Liver (tissue), 8 donors: ENCODE measurements at regions not wholly inside any gene's neighbourhood (a gene's known extent, or its start where the extent isn't known, plus 50 kb on each side); places are given as distances from the start of the nearest gene placed in this dataset.

Experiments used
- DNase-seq: peaks from one replicate; pipeline ENCODE4 v3.0.0-alpha.2; 2017; ENCODE audit warnings: low spot score
- H3K27ac ChIP-seq, 2 donors: one replicate each; pipeline ENCODE4 v1.7.0; 2013; ENCODE audit warnings: inconsistent platforms in 2 of 2, low read length in 2 of 2, control low read depth in 1 of 2, low read depth in 1 of 2, mild to moderate bottlenecking in 1 of 2
- H3K27me3 ChIP-seq, 4 donors: one replicate each; pipeline versions ENCODE4 v1.6.1 to v1.7.0; 2013; ENCODE audit warnings: low read length in 3 of 4, inconsistent platforms in 1 of 4, mild to moderate bottlenecking in 1 of 4, moderate library complexity in 1 of 4; ENCODE audit not compliant: control insufficient read depth in 4 of 4, insufficient read depth in 4 of 4
- H3K36me3 ChIP-seq, 4 donors: one replicate each; pipeline versions ENCODE4 v1.6.1 to v1.7.0; 2013; ENCODE audit warnings: low read length in 3 of 4, mild to moderate bottlenecking in 3 of 4, low read depth in 1 of 4, moderate library complexity in 1 of 4; ENCODE audit not compliant: control insufficient read depth in 4 of 4, insufficient read depth in 3 of 4
- H3K4me1 ChIP-seq, 4 donors: one replicate each; pipeline versions ENCODE4 v1.6.1 to v1.7.0; 2013; ENCODE audit warnings: low read length in 3 of 4, mild to moderate bottlenecking in 3 of 4, moderate library complexity in 1 of 4; ENCODE audit not compliant: control insufficient read depth in 4 of 4, insufficient read depth in 4 of 4
- H3K4me3 ChIP-seq, 3 donors: one replicate each; pipeline versions ENCODE4 v1.6.1 to v1.7.0; 2013; ENCODE audit warnings: low read length in 3 of 3, control low read depth in 1 of 3, low read depth in 1 of 3, mild to moderate bottlenecking in 1 of 3
- H3K9ac ChIP-seq, 2 donors: one replicate each; pipeline ENCODE4 v1.7.0; 2013; ENCODE audit warnings: low read length in 2 of 2, mild to moderate bottlenecking in 2 of 2, moderate library complexity in 2 of 2, control low read depth in 1 of 2, low read depth in 1 of 2
- H3K9me3 ChIP-seq, 4 donors: one replicate each; pipeline versions ENCODE4 v1.6.1 to v1.7.0; 2013; ENCODE audit warnings: low read length in 3 of 4; ENCODE audit not compliant: control insufficient read depth in 4 of 4
- ATF3 ChIP-seq: IDR thresholded peaks from 2 replicates; pipeline ENCODE4 v1.6.1; 2016; ENCODE audit warnings: antibody characterized with exemption
- CTCF ChIP-seq: fragments of 150-350 bp; IDR thresholded peaks from 2 replicates; pipeline ENCODE4 v1.5.1; 2017; ENCODE audit warnings: improper control_type of control experiment, low read depth, low read length; ENCODE audit not compliant: missing input control
- EGR1 ChIP-seq, 2 donors: IDR thresholded peaks; 2 replicates each; pipeline ENCODE4 v1.6.1; 2016 to 2018; ENCODE audit warnings: antibody characterized with exemption in 2 of 2, low read depth in 2 of 2
- FOXA1 ChIP-seq: IDR thresholded peaks from 2 replicates; pipeline ENCODE4 v1.6.1; 2016; ENCODE audit warnings: antibody characterized with exemption
- FOXA2 ChIP-seq: IDR thresholded peaks from 2 replicates; pipeline ENCODE4 v1.6.1; 2016; ENCODE audit warnings: antibody characterized with exemption
- GABPA ChIP-seq, 2 donors: IDR thresholded peaks in 1 of 2; conservative IDR thresholded peaks in 1 of 2; 2 replicates each; pipeline ENCODE4 v1.6.1; 2016; ENCODE audit warnings: antibody characterized with exemption in 2 of 2, mild to moderate bottlenecking in 1 of 2, moderate library complexity in 1 of 2
- HNF4A ChIP-seq, 2 donors: conservative IDR thresholded peaks; 2 replicates each; pipeline ENCODE4 v1.6.1; 2016; ENCODE audit warnings: antibody characterized with exemption in 2 of 2, mild to moderate bottlenecking in 2 of 2
- HNF4G ChIP-seq: IDR thresholded peaks from 2 replicates; pipeline ENCODE4 v1.6.1; 2016; ENCODE audit warnings: antibody characterized with exemption
- JUND ChIP-seq, 2 donors: IDR thresholded peaks; 2 replicates each; pipeline ENCODE4 v1.6.1; 2016; ENCODE audit warnings: antibody characterized with exemption in 2 of 2
- MAX ChIP-seq: IDR thresholded peaks from 2 replicates; pipeline ENCODE4 v1.6.1; 2016; ENCODE audit warnings: antibody characterized with exemption
- NR2F2 ChIP-seq: IDR thresholded peaks from 2 replicates; pipeline ENCODE4 v1.6.1; 2016; ENCODE audit warnings: antibody characterized with exemption
- RAD21 ChIP-seq, 2 donors: IDR thresholded peaks; 2 replicates each; pipeline ENCODE4 v1.6.1; 2016; ENCODE audit warnings: antibody characterized with exemption in 2 of 2, mild to moderate bottlenecking in 2 of 2
- REST ChIP-seq: IDR thresholded peaks from 2 replicates; pipeline ENCODE4 v1.6.1; 2016; ENCODE audit warnings: antibody characterized with exemption, mild to moderate bottlenecking
- RXRA ChIP-seq, 2 donors: IDR thresholded peaks; 2 replicates each; pipeline ENCODE4 v1.6.1; 2017 to 2018; ENCODE audit warnings: antibody characterized with exemption in 2 of 2, mild to moderate bottlenecking in 1 of 2
- SP1 ChIP-seq: IDR thresholded peaks from 2 replicates; pipeline ENCODE4 v1.6.1; 2018; ENCODE audit warnings: antibody characterized with exemption, mild to moderate bottlenecking
- TAF1 ChIP-seq: conservative IDR thresholded peaks from 2 replicates; pipeline ENCODE4 v1.6.1; 2016; ENCODE audit warnings: antibody characterized with exemption, mild to moderate bottlenecking
- YY1 ChIP-seq: IDR thresholded peaks from 2 replicates; pipeline ENCODE4 v1.6.1; 2016; ENCODE audit warnings: antibody characterized with exemption, mild to moderate bottlenecking
- ZBTB33 ChIP-seq: IDR thresholded peaks from 2 replicates; pipeline ENCODE4 v1.6.1; 2016; ENCODE audit warnings: antibody characterized with exemption
- WGBS: extraction: QIAGEN DNeasy Blood & Tissue Kit; methylation state at CpG from one replicate; pipeline ENCODE4 v1.1.7; 2013; 5-methylcytosine and 5-hydroxymethylcytosine counted together
- donor health status: healthy.
- donor health status: healthy.
- donor health status: healthy.
- donor health status: healthy.
- donor health status: healthy.

- Histone ChIP-seq H3K9me3 (no peaks in the 10 kb centered on the region), H3K36me3 (no peaks in the 10 kb centered on the region), H3K9ac (no peak overlapping the region), H3K4me1 (no peaks in the 10 kb centered on the region), H3K4me3 (no peak overlapping the region), H3K27ac (no peak overlapping the region), H3K27me3 (no peaks in the 10 kb centered on the region)
- WGBS = 76% methylated on average over 5 of the region's 5 CpGs
- TF ChIP-seq SP1 (no peak), FOXA1 (no peak), JUND (IDR thresholded peaks at IDR 0.05) (no peak), NR2F2 (no peak), REST (no peak)
- no peak for DNase-seq
These were observed 690.9 kb downstream of the ISL1 start for GRCh38 chr5:52073993-52074689.

GRCh38 chr5:52077941-52078815, 694.9 kb downstream of the ISL1 start:
- H3K27ac ChIP-seq = no peak overlapping the region
- no peak overlapping the region for H3K4me3 ChIP-seq
- H3K36me3 ChIP-seq = no peaks in the 10 kb centered on the region
- no peak for TF ChIP-seq ZBTB33
- TF ChIP-seq HNF4A (conservative IDR thresholded peaks at IDR 0.05) = no peak
- no peak for TF ChIP-seq CTCF
- no peak for TF ChIP-seq NR2F2
- no peak for TF ChIP-seq FOXA2
- no peak for TF ChIP-seq REST
- no peak for TF ChIP-seq GABPA (IDR thresholded peaks at IDR 0.05 in 1 of 2, conservative IDR thresholded peaks at IDR 0.05 in 1 of 2)
- no peak for TF ChIP-seq RXRA (IDR thresholded peaks at IDR 0.05)
- TF ChIP-seq EGR1 (IDR thresholded peaks at IDR 0.05; ENCODE audit: low read depth in 2 of 2) = no peak
- TF ChIP-seq TAF1 = no peak
- no peak for TF ChIP-seq FOXA1
- TF ChIP-seq ATF3 = no peak
- TF ChIP-seq RAD21 (IDR thresholded peaks at IDR 0.05) = no peak
- no peak for TF ChIP-seq HNF4G
- no peak for TF ChIP-seq MAX
- no peak for TF ChIP-seq JUND (IDR thresholded peaks at IDR 0.05)
- TF ChIP-seq YY1 = no peak
- no peak for TF ChIP-seq SP1
- no peaks in the 10 kb centered on the region for H3K4me1 ChIP-seq
- H3K9ac ChIP-seq = no peak overlapping the region
- H3K27me3 ChIP-seq = no peaks in the 10 kb centered on the region
- WGBS = 68% methylated on average over 5 of the region's 5 CpGs
- DNase-seq = no peak
- no peaks in the 10 kb centered on the region for H3K9me3 ChIP-seq
